Kidney (tissue), 13 donors: ENCODE measurements at regions not wholly inside any gene's neighbourhood (a gene's known extent, or its start where the extent isn't known, plus 50 kb on each side); places are given as distances from the start of the nearest gene placed in this dataset.

Experiments used
- DNase-seq, 5 donors: peaks; one replicate each; pipeline ENCODE4 v3.0.0-alpha.2; 2013 to 2020
- FAIRE-seq: peaks from 2 replicates; lab custom pipeline; 2012; peaks lifted over from hg19 to GRCh38; lab: Jason Lieb, UNC
- H3K27ac ChIP-seq, 2 donors: one replicate each; pipeline ENCODE4 v1.7.0; 2013; ENCODE audit warnings: low read depth in 2 of 2, low read length in 2 of 2, inconsistent platforms in 1 of 2
- H3K27me3 ChIP-seq: one replicate; pipeline ENCODE4 v1.7.1; 2013; ENCODE audit warnings: low read length, inconsistent platforms; ENCODE audit not compliant: control insufficient read depth, insufficient read depth
- H3K36me3 ChIP-seq, 3 donors: one replicate each; pipeline versions ENCODE4 v1.7.0 to v1.7.1; 2013; ENCODE audit warnings: low read length in 3 of 3, control low read depth in 1 of 3, inconsistent platforms in 1 of 3; ENCODE audit not compliant: insufficient read depth in 3 of 3, control insufficient read depth in 2 of 3
- H3K4me1 ChIP-seq, 3 donors: one replicate each; pipeline versions ENCODE4 v1.7.0 to v1.7.1; 2013; ENCODE audit warnings: low read length in 3 of 3, inconsistent platforms in 1 of 3, low read depth in 1 of 3; ENCODE audit not compliant: control insufficient read depth in 2 of 3, insufficient read depth in 2 of 3
- H3K4me3 ChIP-seq, 3 donors: one replicate each; pipeline versions ENCODE4 v1.7.0 to v1.8.1; 2013; ENCODE audit warnings: low read length in 3 of 3, control low read depth in 1 of 3, inconsistent platforms in 1 of 3
- H3K9ac ChIP-seq, 3 donors: one replicate each; pipeline versions ENCODE4 v1.7.0 to v1.7.1; 2013; ENCODE audit warnings: low read length in 3 of 3, control low read depth in 1 of 3, inconsistent platforms in 1 of 3
- H3K9me3 ChIP-seq, 3 donors: one replicate each; pipeline versions ENCODE4 v1.7.0 to v1.7.1; 2013; ENCODE audit warnings: low read length in 3 of 3, control low read depth in 1 of 3, inconsistent platforms in 1 of 3; ENCODE audit not compliant: control insufficient read depth in 2 of 3, insufficient read depth in 1 of 3
- intact Hi-C: fragments of 100-400 bp; cut with DNase I; formaldehyde crosslinking; loops from one replicate; pipeline ENCODE4 v1.11.1; 2022
- TF ChIP-seq, protein P1 (sequence below): IDR thresholded peaks from 3 replicates; pipeline ENCODE4 v1.5.1; 2012; ENCODE audit warnings: mild to moderate bottlenecking, moderate library complexity, borderline replicate concordance; ENCODE audit not compliant: insufficient read depth; ENCODE audit errors: extremely low read depth
- donor health status: control.
- donor health status: control.
- donor health status: control.
- donor health status: control.
- donor health status: control.
- donor health status: DM: yes; HTN: yes; CAD: no.
- donor health status: Normal renal cell carcinoma (clear cell type).

DNA sequence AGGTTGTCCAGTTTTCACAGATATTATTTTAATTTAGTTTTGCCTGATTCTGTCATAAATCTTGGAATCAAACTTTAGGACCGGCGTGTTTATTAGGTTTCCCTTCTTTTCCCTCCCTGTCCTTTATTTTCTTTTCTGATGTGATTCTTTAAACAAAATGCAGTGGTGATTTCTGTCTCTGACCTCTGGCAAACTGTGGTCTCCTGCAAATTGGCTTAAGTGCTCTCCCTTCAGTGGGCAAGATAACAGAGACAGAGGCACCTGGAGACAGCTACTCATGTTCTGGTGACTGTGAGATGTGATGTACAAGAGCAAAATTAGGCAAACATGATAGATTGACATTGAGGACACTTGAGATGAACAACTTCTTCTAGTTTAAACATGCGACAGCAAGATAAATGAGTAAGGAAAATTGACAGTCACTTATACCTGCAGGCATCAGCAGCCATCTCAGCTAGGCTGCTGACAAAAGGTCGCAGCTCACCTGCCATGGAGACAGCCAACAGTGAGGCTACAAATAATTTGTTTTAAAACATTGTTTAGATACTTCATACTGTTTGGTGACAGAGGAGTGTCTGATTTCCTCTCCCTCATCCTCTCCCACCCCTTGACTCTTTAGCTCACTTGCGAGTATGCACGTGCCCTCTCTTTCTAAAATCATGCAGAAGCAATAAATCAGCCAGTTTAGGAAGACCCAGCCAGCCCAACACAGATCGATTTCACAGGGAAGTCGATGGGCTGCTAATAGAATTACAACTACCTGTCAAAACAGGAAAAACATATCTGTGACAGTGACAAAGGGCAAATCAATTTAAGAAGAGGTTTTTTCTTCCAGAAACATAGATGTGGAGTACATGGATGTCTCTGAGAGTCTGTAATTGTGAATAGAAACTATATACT is 63.4 kb upstream of the MAP3K7 start:
- Histone ChIP-seq H3K9me3 (no peaks in the 10 kb centered on the region), H3K27me3 (no peaks in the 10 kb centered on the region), H3K4me1 (no peaks in the 10 kb centered on the region), H3K4me3 (no peak overlapping the region), H3K27ac (no peak overlapping the region), H3K36me3 (no peaks in the 10 kb centered on the region), H3K9ac (no peak overlapping the region)
- DNase-seq (peak in 3 of 5 donors; percentile 12 to 54 (median 14)), FAIRE-seq (no peak)
- TF ChIP-seq, protein P1, sequence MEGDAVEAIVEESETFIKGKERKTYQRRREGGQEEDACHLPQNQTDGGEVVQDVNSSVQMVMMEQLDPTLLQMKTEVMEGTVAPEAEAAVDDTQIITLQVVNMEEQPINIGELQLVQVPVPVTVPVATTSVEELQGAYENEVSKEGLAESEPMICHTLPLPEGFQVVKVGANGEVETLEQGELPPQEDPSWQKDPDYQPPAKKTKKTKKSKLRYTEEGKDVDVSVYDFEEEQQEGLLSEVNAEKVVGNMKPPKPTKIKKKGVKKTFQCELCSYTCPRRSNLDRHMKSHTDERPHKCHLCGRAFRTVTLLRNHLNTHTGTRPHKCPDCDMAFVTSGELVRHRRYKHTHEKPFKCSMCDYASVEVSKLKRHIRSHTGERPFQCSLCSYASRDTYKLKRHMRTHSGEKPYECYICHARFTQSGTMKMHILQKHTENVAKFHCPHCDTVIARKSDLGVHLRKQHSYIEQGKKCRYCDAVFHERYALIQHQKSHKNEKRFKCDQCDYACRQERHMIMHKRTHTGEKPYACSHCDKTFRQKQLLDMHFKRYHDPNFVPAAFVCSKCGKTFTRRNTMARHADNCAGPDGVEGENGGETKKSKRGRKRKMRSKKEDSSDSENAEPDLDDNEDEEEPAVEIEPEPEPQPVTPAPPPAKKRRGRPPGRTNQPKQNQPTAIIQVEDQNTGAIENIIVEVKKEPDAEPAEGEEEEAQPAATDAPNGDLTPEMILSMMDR, result no peak
- intact Hi-C loops, result no loop called here

DNA sequence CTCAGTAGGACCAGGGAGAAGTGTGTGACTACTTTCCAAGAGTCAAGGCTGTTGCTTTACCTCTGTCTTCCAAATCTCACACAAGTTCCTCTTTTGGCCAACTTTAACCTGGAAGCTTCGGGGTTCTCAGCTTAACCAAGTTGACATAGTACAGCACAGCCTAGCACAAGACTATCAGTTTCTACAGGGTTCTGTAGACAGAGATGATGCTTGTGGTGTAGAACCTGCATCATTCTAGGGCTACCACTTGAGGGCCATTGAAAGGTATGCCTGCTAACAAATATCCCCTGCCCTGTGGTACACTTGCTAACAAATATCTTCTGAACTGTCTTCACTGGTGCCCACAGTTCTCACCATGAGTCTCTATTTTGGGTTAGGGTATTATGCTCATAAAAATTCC is 62.0 kb upstream of the MAP3K7 start:
- FAIRE-seq (no peak), DNase-seq (no peak)
- intact Hi-C loops, result no loop called here
- no peaks in the 10 kb centered on the region for H3K4me1 ChIP-seq
- no peaks in the 10 kb centered on the region for H3K27me3 ChIP-seq
- TF ChIP-seq, protein P1, result no peak
- no peaks in the 10 kb centered on the region for H3K36me3 ChIP-seq
- no peak overlapping the region for H3K9ac ChIP-seq
- H3K9me3 ChIP-seq, result no peaks in the 10 kb centered on the region
- H3K4me3 ChIP-seq, result no peak overlapping the region
- H3K27ac ChIP-seq, result no peak overlapping the region

DNA sequence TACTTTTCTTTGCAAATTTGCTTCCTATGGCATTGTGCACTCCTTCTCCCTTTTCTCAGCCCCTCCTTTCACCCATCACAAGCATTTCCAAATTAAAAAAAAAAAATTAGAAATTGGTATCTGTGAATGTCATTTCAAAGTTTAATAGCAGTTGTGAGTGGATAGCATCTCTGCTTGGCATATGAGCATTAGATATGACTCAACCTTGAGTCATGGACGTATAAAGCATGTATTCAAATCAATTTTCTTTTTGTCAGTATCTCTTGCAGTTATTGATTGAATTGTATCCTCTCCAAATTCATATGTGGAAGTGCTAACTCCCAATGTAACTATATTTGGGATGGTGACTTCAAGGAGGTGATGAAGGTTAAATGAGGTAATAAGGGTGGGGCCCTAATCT is 60.1 kb upstream of the MAP3K7 start:
- Histone ChIP-seq H3K27me3 (no peaks in the 10 kb centered on the region), H3K9ac (no peak overlapping the region), H3K4me3 (no peak overlapping the region), H3K9me3 (no peaks in the 10 kb centered on the region), H3K36me3 (no peaks in the 10 kb centered on the region), H3K4me1 (no peaks in the 10 kb centered on the region), H3K27ac (no peak overlapping the region)
- no peak for FAIRE-seq
- TF ChIP-seq, protein P1, result no peak
- intact Hi-C loops, result no loop called here
- DNase-seq, result no peak

DNA sequence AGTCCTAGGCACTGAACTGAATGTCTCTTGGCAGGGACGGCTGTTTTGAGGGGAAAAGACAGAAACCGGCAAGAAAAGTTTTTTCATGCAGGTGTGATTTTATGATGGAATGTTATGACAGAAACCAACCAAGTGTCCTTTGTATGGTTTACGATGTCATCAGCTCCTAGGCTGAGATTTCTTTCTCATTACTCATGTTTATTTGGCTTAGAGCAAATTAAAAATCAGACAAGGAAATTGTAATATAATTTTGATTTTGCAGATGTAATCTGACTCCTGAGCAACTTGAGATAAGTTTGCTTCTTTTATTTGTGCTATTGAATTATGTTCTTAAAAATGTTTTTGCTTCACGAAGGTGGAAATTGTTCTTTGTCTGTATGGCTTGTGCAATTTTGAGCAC is 58.8 kb upstream of the MAP3K7 start:
- Histone ChIP-seq H3K4me3 (no peak overlapping the region), H3K9me3 (no peaks in the 10 kb centered on the region), H3K4me1 (no peaks in the 10 kb centered on the region), H3K9ac (no peak overlapping the region), H3K27ac (no peak overlapping the region), H3K27me3 (no peaks in the 10 kb centered on the region), H3K36me3 (no peaks in the 10 kb centered on the region)
- intact Hi-C loops, result no loop called here
- TF ChIP-seq, protein P1, result no peak
- DNase-seq, result no peak
- FAIRE-seq, result no peak
